ENCODE measurements at regions not wholly inside any gene's neighbourhood (a gene's known extent, or its start where the extent isn't known, plus 50 kb on each side); places are given as distances from the start of the nearest gene placed in this dataset.

- no peak for TF ChIP-seq TAF1 (IDR thresholded peaks at IDR 0.05; ENCODE audit: borderline replicate concordance, insufficient read depth, low read length)
- TF ChIP-seq, protein P1, sequence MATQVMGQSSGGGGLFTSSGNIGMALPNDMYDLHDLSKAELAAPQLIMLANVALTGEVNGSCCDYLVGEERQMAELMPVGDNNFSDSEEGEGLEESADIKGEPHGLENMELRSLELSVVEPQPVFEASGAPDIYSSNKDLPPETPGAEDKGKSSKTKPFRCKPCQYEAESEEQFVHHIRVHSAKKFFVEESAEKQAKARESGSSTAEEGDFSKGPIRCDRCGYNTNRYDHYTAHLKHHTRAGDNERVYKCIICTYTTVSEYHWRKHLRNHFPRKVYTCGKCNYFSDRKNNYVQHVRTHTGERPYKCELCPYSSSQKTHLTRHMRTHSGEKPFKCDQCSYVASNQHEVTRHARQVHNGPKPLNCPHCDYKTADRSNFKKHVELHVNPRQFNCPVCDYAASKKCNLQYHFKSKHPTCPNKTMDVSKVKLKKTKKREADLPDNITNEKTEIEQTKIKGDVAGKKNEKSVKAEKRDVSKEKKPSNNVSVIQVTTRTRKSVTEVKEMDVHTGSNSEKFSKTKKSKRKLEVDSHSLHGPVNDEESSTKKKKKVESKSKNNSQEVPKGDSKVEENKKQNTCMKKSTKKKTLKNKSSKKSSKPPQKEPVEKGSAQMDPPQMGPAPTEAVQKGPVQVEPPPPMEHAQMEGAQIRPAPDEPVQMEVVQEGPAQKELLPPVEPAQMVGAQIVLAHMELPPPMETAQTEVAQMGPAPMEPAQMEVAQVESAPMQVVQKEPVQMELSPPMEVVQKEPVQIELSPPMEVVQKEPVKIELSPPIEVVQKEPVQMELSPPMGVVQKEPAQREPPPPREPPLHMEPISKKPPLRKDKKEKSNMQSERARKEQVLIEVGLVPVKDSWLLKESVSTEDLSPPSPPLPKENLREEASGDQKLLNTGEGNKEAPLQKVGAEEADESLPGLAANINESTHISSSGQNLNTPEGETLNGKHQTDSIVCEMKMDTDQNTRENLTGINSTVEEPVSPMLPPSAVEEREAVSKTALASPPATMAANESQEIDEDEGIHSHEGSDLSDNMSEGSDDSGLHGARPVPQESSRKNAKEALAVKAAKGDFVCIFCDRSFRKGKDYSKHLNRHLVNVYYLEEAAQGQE (IDR thresholded peaks at IDR 0.05; ENCODE audit: insufficient read depth in 1 of 2, low read depth in 2 of 2, low read length in 2 of 2), result peak in 1 of 2 experiments; percentile 67; a peak in 2 of 4 replicates
Measured at GRCh38 chr5:101271945-101272344, 368.9 kb upstream of the ST8SIA4 start.

DNA sequence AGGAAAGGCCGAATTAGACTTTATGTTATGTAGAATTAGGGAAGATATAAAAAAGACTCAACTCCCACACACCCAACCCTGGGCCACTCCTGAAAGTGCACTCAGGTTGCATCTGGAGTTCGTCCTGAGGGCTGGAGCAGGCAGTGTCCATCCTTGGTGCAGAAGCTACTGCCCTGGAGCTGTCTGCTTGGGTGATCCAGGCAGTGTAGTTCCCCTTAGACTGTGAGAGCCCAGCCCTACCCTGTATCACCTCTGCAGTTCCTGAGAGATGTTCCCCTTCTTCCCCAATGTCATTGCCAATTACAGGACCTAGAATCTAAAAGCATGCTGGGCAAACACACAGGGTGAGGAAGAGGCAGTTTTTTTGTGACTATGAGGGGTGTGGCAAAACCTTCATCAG, 368.3 kb upstream of the ST8SIA4 start:
- TF ChIP-seq POLR2AphosphoS5 (IDR thresholded peaks at IDR 0.05; ENCODE audit: low read depth, low read length), result no peak
- no peak for TF ChIP-seq FOXP2 (optimal IDR thresholded peaks at IDR 0.05; ENCODE audit: borderline replicate concordance, extremely low read depth, extremely low read length, insufficient read depth)
- TF ChIP-seq SIN3A (IDR thresholded peaks at IDR 0.05; ENCODE audit: borderline replicate concordance, insufficient read depth, low read length), result no peak
- TF ChIP-seq, protein P1 (IDR thresholded peaks at IDR 0.05; ENCODE audit: insufficient read depth in 1 of 2, low read depth in 2 of 2, low read length in 2 of 2), result no peak
- no peak for TF ChIP-seq TAF1 (IDR thresholded peaks at IDR 0.05; ENCODE audit: borderline replicate concordance, insufficient read depth, low read length)

DNA sequence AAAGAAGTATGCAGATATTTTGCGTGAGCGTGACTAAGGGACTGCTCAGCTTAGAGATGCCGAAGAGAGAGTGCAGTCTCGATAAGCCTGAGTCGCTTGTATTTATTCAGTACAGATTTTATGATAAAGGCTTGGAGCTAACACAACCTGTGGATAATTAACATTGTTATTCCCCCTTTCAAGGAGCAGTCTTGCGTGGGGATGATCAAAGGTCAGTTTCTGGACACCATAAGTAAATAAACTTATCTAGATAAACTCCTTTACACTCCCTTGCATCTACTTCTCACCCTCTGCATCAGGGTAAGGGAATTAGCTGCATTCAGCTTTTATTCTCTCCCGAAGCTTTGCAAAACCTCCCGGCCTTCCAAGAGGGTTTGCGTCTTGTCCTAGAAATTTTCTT, 357.8 kb upstream of the ST8SIA4 start:
- no peak for TF ChIP-seq FOXP2 (optimal IDR thresholded peaks at IDR 0.05; ENCODE audit: borderline replicate concordance, extremely low read depth, extremely low read length, insufficient read depth)
- no peak for TF ChIP-seq TAF1 (IDR thresholded peaks at IDR 0.05; ENCODE audit: borderline replicate concordance, insufficient read depth, low read length)
- TF ChIP-seq, protein P1 (IDR thresholded peaks at IDR 0.05; ENCODE audit: insufficient read depth in 1 of 2, low read depth in 2 of 2, low read length in 2 of 2), result no peak
- TF ChIP-seq POLR2AphosphoS5 (IDR thresholded peaks at IDR 0.05; ENCODE audit: low read depth, low read length), result no peak
- TF ChIP-seq SIN3A (IDR thresholded peaks at IDR 0.05; ENCODE audit: borderline replicate concordance, insufficient read depth, low read length), result no peak

- no peak for TF ChIP-seq FOXP2 (optimal IDR thresholded peaks at IDR 0.05; ENCODE audit: borderline replicate concordance, extremely low read depth, extremely low read length, insufficient read depth)
- TF ChIP-seq, protein P1 (IDR thresholded peaks at IDR 0.05; ENCODE audit: insufficient read depth in 1 of 2, low read depth in 2 of 2, low read length in 2 of 2), result no peak
- no peak for TF ChIP-seq TAF1 (IDR thresholded peaks at IDR 0.05; ENCODE audit: borderline replicate concordance, insufficient read depth, low read length)
- no peak for TF ChIP-seq SIN3A (IDR thresholded peaks at IDR 0.05; ENCODE audit: borderline replicate concordance, insufficient read depth, low read length)
- no peak for TF ChIP-seq POLR2AphosphoS5 (IDR thresholded peaks at IDR 0.05; ENCODE audit: low read depth, low read length)
Measured at GRCh38 chr5:101253096-101253495, 350.0 kb upstream of the ST8SIA4 start.

- TF ChIP-seq, protein P1 (IDR thresholded peaks at IDR 0.05; ENCODE audit: insufficient read depth in 1 of 2, low read depth in 2 of 2, low read length in 2 of 2), result no peak
- TF ChIP-seq TAF1 (IDR thresholded peaks at IDR 0.05; ENCODE audit: borderline replicate concordance, insufficient read depth, low read length) (no peak), FOXP2 (optimal IDR thresholded peaks at IDR 0.05; ENCODE audit: borderline replicate concordance, extremely low read depth, extremely low read length, insufficient read depth) (no peak), POLR2AphosphoS5 (IDR thresholded peaks at IDR 0.05; ENCODE audit: low read depth, low read length) (no peak), SIN3A (IDR thresholded peaks at IDR 0.05; ENCODE audit: borderline replicate concordance, insufficient read depth, low read length) (no peak)
Measured at GRCh38 chr5:101244621-101245020, 341.5 kb upstream of the ST8SIA4 start.
